Liver (tissue), 3 donors: ENCODE measurements at regions not wholly inside any gene's neighbourhood (a gene's known extent, or its start where the extent isn't known, plus 50 kb on each side); places are given as distances from the start of the nearest gene placed in this dataset.

Experiments used
- CTCF ChIP-seq: fragments of 150-350 bp; IDR thresholded peaks from 2 replicates; pipeline ENCODE4 v1.5.1; 2017; ENCODE audit warnings: improper control_type of control experiment, low read depth, low read length; ENCODE audit not compliant: missing input control
- TAF1 ChIP-seq: conservative IDR thresholded peaks from 2 replicates; pipeline ENCODE4 v1.6.1; 2016; ENCODE audit warnings: antibody characterized with exemption, mild to moderate bottlenecking
- YY1 ChIP-seq: IDR thresholded peaks from 2 replicates; pipeline ENCODE4 v1.6.1; 2016; ENCODE audit warnings: antibody characterized with exemption, mild to moderate bottlenecking
- TF ChIP-seq, protein P1 (sequence below): IDR thresholded peaks from 2 replicates; pipeline ENCODE4 v1.6.1; 2016; ENCODE audit warnings: antibody characterized with exemption, mild to moderate bottlenecking
- TF ChIP-seq, protein P2 (sequence below): IDR thresholded peaks from 2 replicates; pipeline ENCODE4 v1.6.1; 2016; ENCODE audit warnings: antibody characterized with exemption
- donor health status: healthy.
- donor health status: healthy.

DNA sequence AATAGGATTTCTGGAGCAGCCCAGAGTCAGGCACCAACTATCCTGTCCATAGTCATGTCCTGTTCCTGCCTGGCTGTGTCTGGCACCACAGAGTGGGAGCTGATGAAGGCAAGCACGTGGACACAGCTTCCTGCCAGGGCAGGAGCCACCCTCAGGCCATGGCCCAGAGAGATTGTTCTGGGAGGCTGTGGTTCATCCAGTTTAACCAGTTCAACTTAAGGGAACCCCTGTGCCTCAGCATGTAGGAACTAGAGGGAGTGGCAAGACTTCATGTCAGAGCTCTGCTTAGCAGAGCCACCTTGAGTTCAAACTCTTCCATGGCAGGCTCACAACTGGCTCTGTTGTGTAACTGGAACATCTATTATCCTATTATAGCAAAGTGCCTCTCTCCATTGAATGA lies 73.2 kb upstream of the NCKAP5 start:
- TF ChIP-seq CTCF, result no peak
- TF ChIP-seq, protein P1, sequence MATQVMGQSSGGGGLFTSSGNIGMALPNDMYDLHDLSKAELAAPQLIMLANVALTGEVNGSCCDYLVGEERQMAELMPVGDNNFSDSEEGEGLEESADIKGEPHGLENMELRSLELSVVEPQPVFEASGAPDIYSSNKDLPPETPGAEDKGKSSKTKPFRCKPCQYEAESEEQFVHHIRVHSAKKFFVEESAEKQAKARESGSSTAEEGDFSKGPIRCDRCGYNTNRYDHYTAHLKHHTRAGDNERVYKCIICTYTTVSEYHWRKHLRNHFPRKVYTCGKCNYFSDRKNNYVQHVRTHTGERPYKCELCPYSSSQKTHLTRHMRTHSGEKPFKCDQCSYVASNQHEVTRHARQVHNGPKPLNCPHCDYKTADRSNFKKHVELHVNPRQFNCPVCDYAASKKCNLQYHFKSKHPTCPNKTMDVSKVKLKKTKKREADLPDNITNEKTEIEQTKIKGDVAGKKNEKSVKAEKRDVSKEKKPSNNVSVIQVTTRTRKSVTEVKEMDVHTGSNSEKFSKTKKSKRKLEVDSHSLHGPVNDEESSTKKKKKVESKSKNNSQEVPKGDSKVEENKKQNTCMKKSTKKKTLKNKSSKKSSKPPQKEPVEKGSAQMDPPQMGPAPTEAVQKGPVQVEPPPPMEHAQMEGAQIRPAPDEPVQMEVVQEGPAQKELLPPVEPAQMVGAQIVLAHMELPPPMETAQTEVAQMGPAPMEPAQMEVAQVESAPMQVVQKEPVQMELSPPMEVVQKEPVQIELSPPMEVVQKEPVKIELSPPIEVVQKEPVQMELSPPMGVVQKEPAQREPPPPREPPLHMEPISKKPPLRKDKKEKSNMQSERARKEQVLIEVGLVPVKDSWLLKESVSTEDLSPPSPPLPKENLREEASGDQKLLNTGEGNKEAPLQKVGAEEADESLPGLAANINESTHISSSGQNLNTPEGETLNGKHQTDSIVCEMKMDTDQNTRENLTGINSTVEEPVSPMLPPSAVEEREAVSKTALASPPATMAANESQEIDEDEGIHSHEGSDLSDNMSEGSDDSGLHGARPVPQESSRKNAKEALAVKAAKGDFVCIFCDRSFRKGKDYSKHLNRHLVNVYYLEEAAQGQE, result no peak
- TF ChIP-seq TAF1, result no peak
- TF ChIP-seq YY1, result no peak
- TF ChIP-seq, protein P2, sequence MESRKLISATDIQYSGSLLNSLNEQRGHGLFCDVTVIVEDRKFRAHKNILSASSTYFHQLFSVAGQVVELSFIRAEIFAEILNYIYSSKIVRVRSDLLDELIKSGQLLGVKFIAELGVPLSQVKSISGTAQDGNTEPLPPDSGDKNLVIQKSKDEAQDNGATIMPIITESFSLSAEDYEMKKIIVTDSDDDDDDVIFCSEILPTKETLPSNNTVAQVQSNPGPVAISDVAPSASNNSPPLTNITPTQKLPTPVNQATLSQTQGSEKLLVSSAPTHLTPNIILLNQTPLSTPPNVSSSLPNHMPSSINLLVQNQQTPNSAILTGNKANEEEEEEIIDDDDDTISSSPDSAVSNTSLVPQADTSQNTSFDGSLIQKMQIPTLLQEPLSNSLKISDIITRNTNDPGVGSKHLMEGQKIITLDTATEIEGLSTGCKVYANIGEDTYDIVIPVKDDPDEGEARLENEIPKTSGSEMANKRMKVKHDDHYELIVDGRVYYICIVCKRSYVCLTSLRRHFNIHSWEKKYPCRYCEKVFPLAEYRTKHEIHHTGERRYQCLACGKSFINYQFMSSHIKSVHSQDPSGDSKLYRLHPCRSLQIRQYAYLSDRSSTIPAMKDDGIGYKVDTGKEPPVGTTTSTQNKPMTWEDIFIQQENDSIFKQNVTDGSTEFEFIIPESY, result no peak
